GM23248 (cell line): ENCODE measurements at regions not wholly inside any gene's neighbourhood (a gene's known extent, or its start where the extent isn't known, plus 50 kb on each side); places are given as distances from the start of the nearest gene placed in this dataset.

ENCODE experiments used
- DNase-seq: peaks from one replicate; pipeline ENCODE4 v3.0.0-alpha.2; 2015
- H2AFZ ChIP-seq: fragments of 200-600 bp; sonication (generic); 2 replicates; pipeline ENCODE4 v1.6.1; 2016; ENCODE audit warnings: antibody characterized with exemption
- H3F3A ChIP-seq: fragments of 200-600 bp; sonication (generic); 2 replicates; pipeline ENCODE4 v1.6.1; 2016; ENCODE audit warnings: mild to moderate bottlenecking, antibody characterized with exemption, mixed run types; ENCODE audit not compliant: insufficient read depth
- H3K27ac ChIP-seq: fragments of 200-600 bp; sonication (generic); 2 replicates; pipeline ENCODE4 v1.5.1; 2016; ENCODE audit warnings: mild to moderate bottlenecking
- H3K27me3 ChIP-seq: fragments of 200-600 bp; sonication (generic); replicated peaks from 2 replicates; pipeline ENCODE4 v1.6.1; 2016; ENCODE audit warnings: mild to moderate bottlenecking; ENCODE audit not compliant: insufficient read depth
- H3K36me3 ChIP-seq: fragments of 200-600 bp; sonication (generic); 2 replicates; pipeline ENCODE4 v1.6.1; 2016; ENCODE audit warnings: low read depth, mild to moderate bottlenecking
- H3K4me1 ChIP-seq: fragments of 200-600 bp; sonication (generic); 2 replicates; pipeline ENCODE4 v1.6.1; 2016; ENCODE audit warnings: mild to moderate bottlenecking; ENCODE audit not compliant: insufficient read depth
- H3K4me2 ChIP-seq: fragments of 200-600 bp; sonication (generic); one replicate; pipeline ENCODE4 v1.6.1; 2016; ENCODE audit warnings: mild to moderate bottlenecking; ENCODE audit not compliant: unreplicated experiment
- H3K4me3 ChIP-seq: fragments of 200-600 bp; sonication (generic); 2 replicates; pipeline ENCODE4 v1.5.1; 2016; ENCODE audit warnings: mild to moderate bottlenecking
- H3K79me2 ChIP-seq: fragments of 200-600 bp; sonication (generic); 2 replicates; pipeline ENCODE4 v1.6.1; 2016; ENCODE audit warnings: mild to moderate bottlenecking; ENCODE audit not compliant: insufficient read depth
- H3K9ac ChIP-seq: fragments of 200-600 bp; sonication (generic); 2 replicates; pipeline ENCODE4 v1.6.1; 2016; ENCODE audit warnings: mild to moderate bottlenecking
- H3K9me2 ChIP-seq: fragments of 200-600 bp; sonication (generic); 2 replicates; pipeline ENCODE4 v1.6.1; 2016; ENCODE audit warnings: mixed run types, mild to moderate bottlenecking, moderate library complexity; ENCODE audit not compliant: insufficient read depth
- H3K9me3 ChIP-seq: fragments of 200-600 bp; sonication (generic); one replicate; pipeline ENCODE4 v1.6.1; 2017; ENCODE audit warnings: low read depth
- H4K20me1 ChIP-seq: fragments of 200-600 bp; sonication (generic); 2 replicates; pipeline ENCODE4 v1.6.0; 2016; ENCODE audit not compliant: insufficient read depth
- EZH2 ChIP-seq: fragments of 200-600 bp; sonication (generic); IDR thresholded peaks from 2 replicates; pipeline ENCODE4 v1.6.1; 2018; ENCODE audit warnings: antibody characterized with exemption, mild to moderate bottlenecking; ENCODE audit not compliant: insufficient read depth, poor library complexity, severe bottlenecking
- EZH2phosphoT487 ChIP-seq: fragments of 200-600 bp; sonication (generic); IDR thresholded peaks from 2 replicates; pipeline ENCODE4 v1.6.1; 2018; ENCODE audit warnings: antibody characterized with exemption, moderate library complexity, mild to moderate bottlenecking, low read depth; ENCODE audit not compliant: insufficient read depth
- WGBS, 2 experiments: methylation state at CpG; one replicate each; pipeline ENCODE4 v1.1.6; 2015 to 2017; ENCODE audit warnings: low lambda C conversion rate in 2 of 2, low coverage in 1 of 2; ENCODE audit errors: missing lambda C conversion rate in 2 of 2; 5-methylcytosine and 5-hydroxymethylcytosine counted together
- in situ Hi-C: fragments of 300-500 bp; cut with MboI; formaldehyde crosslinking; loops from 2 replicates; pipeline ENCODE4 v1.15.0; 2020

- Histone ChIP-seq H3K4me3 (no peak overlapping the region), H3K27me3 (peaks cover 24% of the 10 kb centered on the region), H2AFZ (no peak overlapping the region), H3K79me2 (no peaks in the 10 kb centered on the region), H3K4me2 (no peak overlapping the region), H3K4me1 (no peaks in the 10 kb centered on the region), H3K9me3 (no peaks in the 10 kb centered on the region), H3K27ac (no peak overlapping the region), H3K9ac (no peak overlapping the region), H4K20me1 (no peaks in the 10 kb centered on the region), H3F3A (no peaks in the 10 kb centered on the region), H3K9me2 (no peaks in the 10 kb centered on the region), H3K36me3 (no peaks in the 10 kb centered on the region)
- TF ChIP-seq EZH2phosphoT487 (no peak), EZH2 (no peak)
- no peak for DNase-seq
- in situ Hi-C loops, result no loop called here
- 29 to 40% methylated on average over 9 of the region's 9 CpGs for WGBS, 2 experiments
Measured at GRCh38 chr15:78691167-78691850, 50.3 kb upstream of the CHRNB4 start.
